ENCODE measurements at regions not wholly inside any gene's neighbourhood (a gene's known extent, or its start where the extent isn't known, plus 50 kb on each side); places are given as distances from the start of the nearest gene placed in this dataset.
"Not testable (repeated sequence)": the region's sequence is repeated elsewhere in the genome, so short reads cannot be mapped to it uniquely, and the experiment has no call there.

GRCh38 chr2:82246220-82246775 lies 1941.7 kb upstream of the LRRTM1 start:
- no peak for FAIRE-seq
- DNase-seq (ENCODE audit: insufficient read length, low spot score) = no peak

GRCh38 chr2:82239176-82239575 lies 1934.6 kb upstream of the LRRTM1 start:
- FAIRE-seq (no peak), DNase-seq (ENCODE audit: insufficient read length, low spot score) (no peak)

GRCh38 chr2:82237994-82238662 lies 1933.6 kb upstream of the LRRTM1 start:
- DNase-seq (ENCODE audit: insufficient read length, low spot score) (no peak), FAIRE-seq (no peak)

- FAIRE-seq (no peak), DNase-seq (ENCODE audit: insufficient read length, low spot score) (no peak)
Observed at GRCh38 chr2:82234283-82234874, 1929.8 kb upstream of the LRRTM1 start.

- no peak for FAIRE-seq
- no peak for DNase-seq (ENCODE audit: insufficient read length, low spot score)
Observed at GRCh38 chr2:82233806-82234205, 1929.3 kb upstream of the LRRTM1 start.

- no peak for FAIRE-seq
- no peak for DNase-seq (ENCODE audit: insufficient read length, low spot score)
Observed at GRCh38 chr2:82230406-82230805, 1925.9 kb upstream of the LRRTM1 start.

GRCh38 chr2:82226441-82226840 lies 1921.9 kb upstream of the LRRTM1 start:
- DNase-seq (ENCODE audit: insufficient read length, low spot score) (no peak), FAIRE-seq (no peak)

- FAIRE-seq (no peak), DNase-seq (ENCODE audit: insufficient read length, low spot score) (no peak)
Observed at GRCh38 chr2:82224301-82224940, 1919.9 kb upstream of the LRRTM1 start.

- no peak for FAIRE-seq
- no peak for DNase-seq (ENCODE audit: insufficient read length, low spot score)
Observed at GRCh38 chr2:82215212-82215611, 1910.7 kb upstream of the LRRTM1 start.

- no peak for DNase-seq (ENCODE audit: insufficient read length, low spot score)
- no peak for FAIRE-seq
Observed at GRCh38 chr2:82199493-82199852, 1894.9 kb upstream of the LRRTM1 start.

- no peak for FAIRE-seq
- no peak for DNase-seq (ENCODE audit: insufficient read length, low spot score)
Observed at GRCh38 chr2:82198809-82199492, 1894.4 kb upstream of the LRRTM1 start.

- FAIRE-seq (no peak), DNase-seq (ENCODE audit: insufficient read length, low spot score) (peak; percentile 23)
Observed at GRCh38 chr2:82182270-82182669, 1877.7 kb upstream of the LRRTM1 start.

- not testable (repeated sequence) for FAIRE-seq; DNase-seq (ENCODE audit: insufficient read length, low spot score)
Observed at GRCh38 chr2:82175210-82175609, 1870.7 kb upstream of the LRRTM1 start.

- FAIRE-seq (no peak), DNase-seq (ENCODE audit: insufficient read length, low spot score) (no peak)
Observed at GRCh38 chr2:82172483-82172882, 1867.9 kb upstream of the LRRTM1 start.

GRCh38 chr2:82169379-82169778 lies 1864.8 kb upstream of the LRRTM1 start:
- no peak for FAIRE-seq
- DNase-seq (ENCODE audit: insufficient read length, low spot score) = no peak

- DNase-seq (ENCODE audit: insufficient read length, low spot score) (no peak), FAIRE-seq (no peak)
Observed at GRCh38 chr2:82165377-82165776, 1860.8 kb upstream of the LRRTM1 start.

GRCh38 chr2:82158150-82158549 lies 1853.6 kb upstream of the LRRTM1 start:
- DNase-seq (ENCODE audit: insufficient read length, low spot score) (no peak), FAIRE-seq (no peak)

- no peak for DNase-seq (ENCODE audit: insufficient read length, low spot score)
- no peak for FAIRE-seq
Observed at GRCh38 chr2:82155469-82155868, 1850.9 kb upstream of the LRRTM1 start.

GRCh38 chr2:82143343-82143742 lies 1838.8 kb upstream of the LRRTM1 start:
- no peak for DNase-seq (ENCODE audit: insufficient read length, low spot score)
- FAIRE-seq = no peak

- FAIRE-seq (no peak), DNase-seq (ENCODE audit: insufficient read length, low spot score) (no peak)
Observed at GRCh38 chr2:82139979-82140611, 1835.5 kb upstream of the LRRTM1 start.

- no peak for DNase-seq (ENCODE audit: insufficient read length, low spot score)
- no peak for FAIRE-seq
Observed at GRCh38 chr2:82137441-82137840, 1832.9 kb upstream of the LRRTM1 start.
